ENCODE measurements at regions not wholly inside any gene's neighbourhood (a gene's known extent, or its start where the extent isn't known, plus 50 kb on each side); places are given as distances from the start of the nearest gene placed in this dataset.

DNA sequence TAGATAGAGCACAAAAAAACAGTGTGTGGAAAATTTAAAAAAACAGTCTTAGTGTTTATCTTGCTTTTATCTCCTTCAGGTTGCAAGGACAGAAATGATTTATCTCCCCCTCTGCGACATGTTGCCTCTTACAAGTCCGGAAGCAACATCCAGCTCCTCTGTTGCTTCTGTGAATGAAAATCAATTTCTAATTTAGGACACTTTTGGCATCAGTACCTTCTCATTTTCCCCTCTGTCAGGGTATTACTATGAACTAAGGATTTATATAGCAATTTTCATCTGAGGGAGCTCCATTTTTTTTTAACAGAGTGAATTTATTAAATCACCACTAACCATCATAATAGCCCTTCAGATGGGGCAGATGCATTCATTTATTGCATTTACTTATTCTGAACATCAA is 116.6 kb upstream of the PLXNC1 start:
- Histone ChIP-seq H3K27me3 (ENCODE audit: control insufficient read depth, insufficient read depth, low read length, poor library complexity, severe bottlenecking) (no peaks in the 10 kb centered on the region), H3K9me3 (ENCODE audit: control insufficient read depth, low read length) (peaks cover 14% of the 10 kb centered on the region), H3K9ac (ENCODE audit: extremely low read depth, low read length, poor library complexity, severe bottlenecking) (no peak overlapping the region), H3K27ac (ENCODE audit: low read depth, low read length) (no peak overlapping the region), H3K4me1 (ENCODE audit: control insufficient read depth, insufficient read depth, low read length) (no peaks in the 10 kb centered on the region), H3K4me3 (ENCODE audit: low read length) (no peak overlapping the region), H3K36me3 (ENCODE audit: control insufficient read depth, insufficient read depth, low read length) (no peaks in the 10 kb centered on the region)
- peaks cover 26% of the 10 kb centered on the region for H3K9me3 Mint-ChIP-seq
- WGBS, 2 experiments (ENCODE audit: insufficient coverage in 1 of 2, insufficient read length in 1 of 2): 100% methylated on average over 2 of the region's 2 CpGs
- no peaks in the 10 kb centered on the region for H3K4me1 Mint-ChIP-seq
- no peak for DNase-seq
- H3K36me3 Mint-ChIP-seq (ENCODE audit: low read depth): no peaks in the 10 kb centered on the region
- no peak for TF ChIP-seq CTCF (conservative IDR thresholded peaks at IDR 0.05)
- no peak overlapping the region for H3K27ac Mint-ChIP-seq
- no peak overlapping the region for H3K4me3 Mint-ChIP-seq
- no peaks in the 10 kb centered on the region for H3K27me3 Mint-ChIP-seq (ENCODE audit: insufficient read depth)

DNA sequence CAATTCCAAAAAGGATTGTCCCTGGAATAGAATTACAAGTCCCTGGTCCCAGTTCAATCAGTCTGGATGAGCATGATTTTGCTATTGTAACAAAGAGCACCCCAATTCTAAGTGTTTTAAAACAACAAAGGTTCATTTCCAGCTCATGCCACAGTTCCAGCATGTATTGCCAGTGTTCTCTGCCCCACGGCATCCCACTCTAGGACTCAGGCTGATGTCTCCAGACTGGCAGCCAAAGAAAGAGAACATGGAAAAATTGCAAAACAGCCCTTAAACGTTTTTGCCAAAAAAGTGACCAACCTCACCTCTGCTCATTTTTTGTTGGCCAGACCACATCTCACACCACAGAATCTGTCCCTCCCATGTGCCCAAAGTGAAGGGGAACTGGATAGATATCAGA is 116.0 kb upstream of the PLXNC1 start:
- DNase-seq: no peak
- no peak overlapping the region for H3K4me3 ChIP-seq (ENCODE audit: low read length)
- no peak overlapping the region for H3K27ac ChIP-seq (ENCODE audit: low read depth, low read length)
- no peak for TF ChIP-seq CTCF (conservative IDR thresholded peaks at IDR 0.05)
- no peak overlapping the region for H3K4me3 Mint-ChIP-seq
- H3K27me3 ChIP-seq (ENCODE audit: control insufficient read depth, insufficient read depth, low read length, poor library complexity, severe bottlenecking): no peaks in the 10 kb centered on the region
- peaks cover 9% of the 10 kb centered on the region for H3K9me3 ChIP-seq (ENCODE audit: control insufficient read depth, low read length)
- no peaks in the 10 kb centered on the region for H3K27me3 Mint-ChIP-seq (ENCODE audit: insufficient read depth)
- H3K36me3 Mint-ChIP-seq (ENCODE audit: low read depth): no peaks in the 10 kb centered on the region
- no peak overlapping the region for H3K9ac ChIP-seq (ENCODE audit: extremely low read depth, low read length, poor library complexity, severe bottlenecking)
- H3K27ac Mint-ChIP-seq: no peak overlapping the region
- no peaks in the 10 kb centered on the region for H3K4me1 ChIP-seq (ENCODE audit: control insufficient read depth, insufficient read depth, low read length)
- H3K4me1 Mint-ChIP-seq: no peaks in the 10 kb centered on the region
- 67 to 90% methylated on average over 1 to 2 of the region's 2 CpGs for WGBS, 2 experiments (ENCODE audit: insufficient coverage in 1 of 2, insufficient read length in 1 of 2)
- no peaks in the 10 kb centered on the region for H3K36me3 ChIP-seq (ENCODE audit: control insufficient read depth, insufficient read depth, low read length)
- H3K9me3 Mint-ChIP-seq: peaks cover 25% of the 10 kb centered on the region

DNA sequence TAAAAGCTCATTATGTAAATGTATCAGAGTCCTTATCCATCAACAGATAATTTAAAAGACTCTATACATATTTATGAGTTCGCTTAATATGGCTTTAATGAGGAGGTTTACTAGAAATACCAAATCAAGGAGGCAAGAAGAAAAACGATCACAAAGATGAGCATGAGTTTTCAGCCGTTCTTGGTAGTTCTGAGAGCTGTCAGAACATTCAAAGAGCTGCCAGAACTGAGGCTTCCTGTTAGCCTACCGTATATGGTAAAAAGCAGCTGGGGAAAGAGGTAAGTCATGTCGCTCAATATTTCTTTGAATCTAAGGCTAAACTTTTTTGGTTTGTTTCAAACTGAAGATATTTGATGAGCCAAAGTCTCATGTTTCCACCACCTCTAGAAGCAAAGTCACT is 115.3 kb upstream of the PLXNC1 start:
- Histone ChIP-seq H3K4me3 (ENCODE audit: low read length) (no peak overlapping the region), H3K9ac (ENCODE audit: extremely low read depth, low read length, poor library complexity, severe bottlenecking) (no peak overlapping the region), H3K4me1 (ENCODE audit: control insufficient read depth, insufficient read depth, low read length) (no peaks in the 10 kb centered on the region), H3K36me3 (ENCODE audit: control insufficient read depth, insufficient read depth, low read length) (no peaks in the 10 kb centered on the region), H3K27me3 (ENCODE audit: control insufficient read depth, insufficient read depth, low read length, poor library complexity, severe bottlenecking) (no peaks in the 10 kb centered on the region), H3K9me3 (ENCODE audit: control insufficient read depth, low read length) (peaks cover 9% of the 10 kb centered on the region), H3K27ac (ENCODE audit: low read depth, low read length) (no peak overlapping the region)
- H3K4me1 Mint-ChIP-seq: no peaks in the 10 kb centered on the region
- H3K36me3 Mint-ChIP-seq (ENCODE audit: low read depth): no peaks in the 10 kb centered on the region
- no peak for TF ChIP-seq CTCF (conservative IDR thresholded peaks at IDR 0.05)
- WGBS, 2 experiments (ENCODE audit: insufficient coverage in 1 of 2, insufficient read length in 1 of 2): 90 to 95% methylated on average over 5 of the region's 5 CpGs
- no peak overlapping the region for H3K4me3 Mint-ChIP-seq
- H3K27ac Mint-ChIP-seq: no peak overlapping the region
- no peaks in the 10 kb centered on the region for H3K27me3 Mint-ChIP-seq (ENCODE audit: insufficient read depth)
- peaks cover 22% of the 10 kb centered on the region for H3K9me3 Mint-ChIP-seq
- DNase-seq: no peak

Data from endodermal cell (in vitro differentiated cells).